Stimulated activated effector memory CD8-positive, alpha-beta T cell treated with anti-CD3 and anti-CD28 coated beads, Interleukin-12 subunit alpha, Interleukin-12 subunit beta, amount 100 ng/mL, for 72 hours (primary cell): ENCODE measurements at regions not wholly inside any gene's neighbourhood (a gene's known extent, or its start where the extent isn't known, plus 50 kb on each side); places are given as distances from the start of the nearest gene placed in this dataset.
"Not testable (repeated sequence)": the region's sequence is repeated elsewhere in the genome, so short reads cannot be mapped to it uniquely, and the experiment has no call there.

Source experiments
- ATAC-seq: fragments of 150-1000 bp; cut with Tn5 transposase; 2 replicates; pipeline ENCODE4 v1.10.0; 2021
- DNase-seq, 2 donors: peaks; one replicate each; pipeline ENCODE4 v3.0.0; 2021 to 2022; ENCODE audit warnings: low spot score in 2 of 2
- H3K27ac Mint-ChIP-seq: one replicate; pipeline ENCODE4 v1.8.0; 2022; ENCODE audit warnings: mild to moderate bottlenecking, mixed read lengths
- H3K36me3 Mint-ChIP-seq: one replicate; pipeline ENCODE4 v1.8.0; 2022; ENCODE audit warnings: mild to moderate bottlenecking, mixed read lengths
- H3K4me1 Mint-ChIP-seq: one replicate; pipeline ENCODE4 v1.8.0; 2022; ENCODE audit warnings: mixed read lengths
- H3K4me3 Mint-ChIP-seq: one replicate; pipeline ENCODE4 v1.8.0; 2022; ENCODE audit warnings: mild to moderate bottlenecking, mixed read lengths
- H3K9me3 Mint-ChIP-seq: one replicate; pipeline ENCODE4 v1.8.0; 2022; ENCODE audit warnings: mixed read lengths

- no peak overlapping the region for H3K4me3 Mint-ChIP-seq
- ATAC-seq = no peak
- H3K9me3 Mint-ChIP-seq = no peaks in the 10 kb centered on the region
- no peaks in the 10 kb centered on the region for H3K4me1 Mint-ChIP-seq
- H3K36me3 Mint-ChIP-seq = no peaks in the 10 kb centered on the region
- no peak for DNase-seq
- H3K27ac Mint-ChIP-seq = no peak overlapping the region
Observed at GRCh38 chr20:56715902-56716519, 86.9 kb downstream of the TFAP2C start.

GRCh38 chr20:56716806-56717205, 87.7 kb downstream of the TFAP2C start:
- no peak overlapping the region for H3K27ac Mint-ChIP-seq
- ATAC-seq (no peak), DNase-seq (no peak)
- no peaks in the 10 kb centered on the region for H3K4me1 Mint-ChIP-seq
- no peaks in the 10 kb centered on the region for H3K36me3 Mint-ChIP-seq
- H3K9me3 Mint-ChIP-seq = no peaks in the 10 kb centered on the region
- H3K4me3 Mint-ChIP-seq = no peak overlapping the region

- H3K27ac Mint-ChIP-seq = no peak overlapping the region
- H3K4me1 Mint-ChIP-seq = no peaks in the 10 kb centered on the region
- ATAC-seq (no peak), DNase-seq (no peak)
- no peaks in the 10 kb centered on the region for H3K9me3 Mint-ChIP-seq
- no peaks in the 10 kb centered on the region for H3K36me3 Mint-ChIP-seq
- H3K4me3 Mint-ChIP-seq = no peak overlapping the region
Observed at GRCh38 chr20:56718816-56719215, 89.7 kb downstream of the TFAP2C start.

GRCh38 chr20:56720620-56721213, 91.6 kb downstream of the TFAP2C start:
- Mint-ChIP-seq H3K36me3 (no peaks in the 10 kb centered on the region), H3K9me3 (no peaks in the 10 kb centered on the region), H3K4me1 (no peaks in the 10 kb centered on the region), H3K4me3 (no peak overlapping the region), H3K27ac (no peak overlapping the region)
- DNase-seq (no peak), ATAC-seq (no peak)

- no peak for ATAC-seq
- H3K4me3 Mint-ChIP-seq = no peak overlapping the region
- no peaks in the 10 kb centered on the region for H3K4me1 Mint-ChIP-seq
- DNase-seq = no peak
- no peak overlapping the region for H3K27ac Mint-ChIP-seq
- no peaks in the 10 kb centered on the region for H3K36me3 Mint-ChIP-seq
- no peaks in the 10 kb centered on the region for H3K9me3 Mint-ChIP-seq
Observed at GRCh38 chr20:56722042-56722441, 92.9 kb downstream of the TFAP2C start.

GRCh38 chr20:56723331-56723730, 94.2 kb downstream of the TFAP2C start:
- ATAC-seq (no peak), DNase-seq (no peak)
- Mint-ChIP-seq H3K36me3 (no peaks in the 10 kb centered on the region), H3K27ac (no peak overlapping the region), H3K4me1 (no peaks in the 10 kb centered on the region), H3K9me3 (no peaks in the 10 kb centered on the region), H3K4me3 (no peak overlapping the region)

- no peak for ATAC-seq
- DNase-seq = no peak
Observed at GRCh38 chr20:56724241-56724757, 95.2 kb downstream of the TFAP2C start.

GRCh38 chr20:56730003-56730402, 100.9 kb downstream of the TFAP2C start:
- no peak overlapping the region for H3K27ac Mint-ChIP-seq
- no peak for ATAC-seq
- H3K36me3 Mint-ChIP-seq = no peaks in the 10 kb centered on the region

More at GRCh38 chr20:56724241-56724757, 95.2 kb downstream of the TFAP2C start:
- Mint-ChIP-seq H3K9me3 (no peaks in the 10 kb centered on the region), H3K27ac (no peak overlapping the region), H3K4me1 (no peaks in the 10 kb centered on the region), H3K36me3 (no peaks in the 10 kb centered on the region), H3K4me3 (no peak overlapping the region)

GRCh38 chr20:56730996-56731395, 101.9 kb downstream of the TFAP2C start:
- Mint-ChIP-seq H3K4me3 (no peak overlapping the region), H3K9me3 (no peaks in the 10 kb centered on the region), H3K27ac (no peak overlapping the region), H3K36me3 (no peaks in the 10 kb centered on the region), H3K4me1 (no peaks in the 10 kb centered on the region)
- DNase-seq (no peak), ATAC-seq (no peak)

More at GRCh38 chr20:56730003-56730402, 100.9 kb downstream of the TFAP2C start:
- no peaks in the 10 kb centered on the region for H3K4me1 Mint-ChIP-seq
- DNase-seq = no peak
- H3K4me3 Mint-ChIP-seq = no peak overlapping the region
- no peaks in the 10 kb centered on the region for H3K9me3 Mint-ChIP-seq

GRCh38 chr20:56731476-56731875, 102.4 kb downstream of the TFAP2C start:
- ATAC-seq (no peak), DNase-seq (no peak)
- Mint-ChIP-seq H3K27ac (no peak overlapping the region), H3K4me3 (no peak overlapping the region), H3K9me3 (no peaks in the 10 kb centered on the region), H3K36me3 (no peaks in the 10 kb centered on the region), H3K4me1 (no peaks in the 10 kb centered on the region)

GRCh38 chr20:56733967-56734366, 104.9 kb downstream of the TFAP2C start:
- ATAC-seq (no peak), DNase-seq (no peak)
- H3K4me3 Mint-ChIP-seq = no peak overlapping the region
- H3K9me3 Mint-ChIP-seq = no peaks in the 10 kb centered on the region
- H3K4me1 Mint-ChIP-seq = no peaks in the 10 kb centered on the region
- no peaks in the 10 kb centered on the region for H3K36me3 Mint-ChIP-seq
- no peak overlapping the region for H3K27ac Mint-ChIP-seq

GRCh38 chr20:56735084-56735642, 106.1 kb downstream of the TFAP2C start:
- no peaks in the 10 kb centered on the region for H3K36me3 Mint-ChIP-seq
- no peak overlapping the region for H3K27ac Mint-ChIP-seq
- ATAC-seq (no peak), DNase-seq (no peak)
- H3K4me3 Mint-ChIP-seq = no peak overlapping the region
- no peaks in the 10 kb centered on the region for H3K4me1 Mint-ChIP-seq
- no peaks in the 10 kb centered on the region for H3K9me3 Mint-ChIP-seq

GRCh38 chr20:56736285-56736857, 107.3 kb downstream of the TFAP2C start:
- no peaks in the 10 kb centered on the region for H3K4me1 Mint-ChIP-seq

GRCh38 chr20:56744325-56744821, 115.3 kb downstream of the TFAP2C start:
- H3K36me3 Mint-ChIP-seq, H3K4me3 Mint-ChIP-seq, H3K9me3 Mint-ChIP-seq: not testable (repeated sequence)

More at GRCh38 chr20:56736285-56736857, 107.3 kb downstream of the TFAP2C start:
- no peak for ATAC-seq
- Mint-ChIP-seq H3K27ac (no peak overlapping the region), H3K4me3 (no peak overlapping the region), H3K36me3 (no peaks in the 10 kb centered on the region), H3K9me3 (no peaks in the 10 kb centered on the region)
- DNase-seq = no peak

GRCh38 chr20:56748476-56749377, 119.6 kb downstream of the TFAP2C start:
- Mint-ChIP-seq H3K4me1 (no peaks in the 10 kb centered on the region), H3K27ac (no peak overlapping the region), H3K9me3 (peaks cover 2% of the 10 kb centered on the region), H3K4me3 (no peak overlapping the region), H3K36me3 (no peaks in the 10 kb centered on the region)
- DNase-seq (no peak), ATAC-seq (no peak)

More at GRCh38 chr20:56744325-56744821, 115.3 kb downstream of the TFAP2C start:
- not testable (repeated sequence) for DNase-seq, H3K4me1 Mint-ChIP-seq, ATAC-seq, H3K27ac Mint-ChIP-seq
